Inflammatory macrophage treated with lipopolysaccharide for 1 hour (primary cell): ENCODE measurements at regions not wholly inside any gene's neighbourhood (a gene's known extent, or its start where the extent isn't known, plus 50 kb on each side); places are given as distances from the start of the nearest gene placed in this dataset.

ENCODE experiments used
- DNase-seq, 2 donors: peaks; one replicate each; pipeline ENCODE4 v3.0.0-alpha.2; 2020 to 2022

- no peak for DNase-seq
These were observed 1187.7 kb upstream of the PCDH9 start for GRCh38 chr13:68417801-68418200.

- DNase-seq, result no peak
These were observed 1179.9 kb upstream of the PCDH9 start for GRCh38 chr13:68410007-68410406.

GRCh38 chr13:68390987-68391386 is 1160.9 kb upstream of the PCDH9 start:
- DNase-seq, result no peak

- no peak for DNase-seq
These were observed 1156.7 kb upstream of the PCDH9 start for GRCh38 chr13:68386808-68387207.

- no peak for DNase-seq
These were observed 1150.2 kb upstream of the PCDH9 start for GRCh38 chr13:68380041-68380973.

- no peak for DNase-seq
These were observed 1148.2 kb upstream of the PCDH9 start for GRCh38 chr13:68378294-68378693.

- DNase-seq, result no peak
These were observed 1144.9 kb upstream of the PCDH9 start for GRCh38 chr13:68375004-68375403.

- no peak for DNase-seq
These were observed 1139.6 kb upstream of the PCDH9 start for GRCh38 chr13:68369739-68370138.

GRCh38 chr13:68368922-68369321 is 1138.8 kb upstream of the PCDH9 start:
- no peak for DNase-seq

- DNase-seq, result no peak
These were observed 1129.0 kb upstream of the PCDH9 start for GRCh38 chr13:68359105-68359504.

GRCh38 chr13:68358294-68358705 is 1128.2 kb upstream of the PCDH9 start:
- no peak for DNase-seq

- no peak for DNase-seq
These were observed 1120.4 kb upstream of the PCDH9 start for GRCh38 chr13:68350554-68350953.

- no peak for DNase-seq
These were observed 1117.1 kb upstream of the PCDH9 start for GRCh38 chr13:68347220-68347619.

- DNase-seq, result no peak
These were observed 1115.9 kb upstream of the PCDH9 start for GRCh38 chr13:68345963-68346531.

- no peak for DNase-seq
These were observed 1093.0 kb upstream of the PCDH9 start for GRCh38 chr13:68323124-68323523.

GRCh38 chr13:68319384-68319783 is 1089.2 kb upstream of the PCDH9 start:
- no peak for DNase-seq

- DNase-seq, result peak; percentile 3 to 9
These were observed 1074.3 kb upstream of the PCDH9 start for GRCh38 chr13:68304286-68304893.

GRCh38 chr13:68293631-68294030 is 1063.5 kb upstream of the PCDH9 start:
- no peak for DNase-seq

GRCh38 chr13:68292601-68293000 is 1062.5 kb upstream of the PCDH9 start:
- DNase-seq, result no peak

GRCh38 chr13:68291595-68291994 is 1061.5 kb upstream of the PCDH9 start:
- no peak for DNase-seq

GRCh38 chr13:68275758-68276157 is 1045.6 kb upstream of the PCDH9 start:
- no peak for DNase-seq

GRCh38 chr13:68272652-68273051 is 1042.5 kb upstream of the PCDH9 start:
- no peak for DNase-seq

- no peak for DNase-seq
These were observed 1034.6 kb upstream of the PCDH9 start for GRCh38 chr13:68264692-68265091.

GRCh38 chr13:68261105-68261504 is 1031.0 kb upstream of the PCDH9 start:
- no peak for DNase-seq
